Cardiac fibroblast (primary cell): ENCODE measurements at regions not wholly inside any gene's neighbourhood (a gene's known extent, or its start where the extent isn't known, plus 50 kb on each side); places are given as distances from the start of the nearest gene placed in this dataset.
A peak's percentile ranks its signal among the peaks of the same experiment; 100 is the strongest.

Experiments
- DNase-seq, 2 donors: peaks; one replicate each; pipeline versions ENCODE4 v3.0.0 to v3.0.0-alpha.2; 2010; ENCODE audit warnings: low read depth in 2 of 2
- H3K4me3 ChIP-seq, 2 donors: replicated peaks in 1 of 2; 1 replicate in 1 of 2; 2 replicates in 1 of 2; pipeline ENCODE4 v1.5.1; 2011; ENCODE audit warnings: low read depth in 2 of 2, low read length in 2 of 2, mild to moderate bottlenecking in 2 of 2, moderate library complexity in 1 of 2
- TF ChIP-seq, protein P1 (sequence below): IDR thresholded peaks from one replicate; pipeline ENCODE4 v1.5.1; 2011; ENCODE audit warnings: low read depth, mild to moderate bottlenecking, low read length, inconsistent platforms

DNA sequence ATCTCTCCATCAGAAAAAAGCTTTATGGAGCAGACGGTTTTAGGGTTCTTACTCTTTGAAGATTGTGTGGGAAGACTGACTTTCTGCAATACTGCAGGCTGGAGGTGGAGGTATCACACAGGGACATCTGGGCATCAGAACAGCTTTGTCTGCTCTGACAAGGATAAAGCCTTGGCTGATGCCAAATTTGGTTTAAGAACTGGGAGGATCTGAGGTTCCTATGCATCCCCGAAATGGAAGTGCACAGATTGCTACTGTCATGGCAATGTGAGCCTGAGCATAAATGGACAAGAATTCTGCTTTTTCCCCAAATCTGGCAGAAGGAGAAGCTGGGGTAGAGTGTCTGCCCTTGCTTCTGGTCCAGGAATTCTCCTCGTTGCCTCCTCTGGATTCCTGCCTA is 424.3 kb downstream of the SLC4A3 start:
- TF ChIP-seq, protein P1, sequence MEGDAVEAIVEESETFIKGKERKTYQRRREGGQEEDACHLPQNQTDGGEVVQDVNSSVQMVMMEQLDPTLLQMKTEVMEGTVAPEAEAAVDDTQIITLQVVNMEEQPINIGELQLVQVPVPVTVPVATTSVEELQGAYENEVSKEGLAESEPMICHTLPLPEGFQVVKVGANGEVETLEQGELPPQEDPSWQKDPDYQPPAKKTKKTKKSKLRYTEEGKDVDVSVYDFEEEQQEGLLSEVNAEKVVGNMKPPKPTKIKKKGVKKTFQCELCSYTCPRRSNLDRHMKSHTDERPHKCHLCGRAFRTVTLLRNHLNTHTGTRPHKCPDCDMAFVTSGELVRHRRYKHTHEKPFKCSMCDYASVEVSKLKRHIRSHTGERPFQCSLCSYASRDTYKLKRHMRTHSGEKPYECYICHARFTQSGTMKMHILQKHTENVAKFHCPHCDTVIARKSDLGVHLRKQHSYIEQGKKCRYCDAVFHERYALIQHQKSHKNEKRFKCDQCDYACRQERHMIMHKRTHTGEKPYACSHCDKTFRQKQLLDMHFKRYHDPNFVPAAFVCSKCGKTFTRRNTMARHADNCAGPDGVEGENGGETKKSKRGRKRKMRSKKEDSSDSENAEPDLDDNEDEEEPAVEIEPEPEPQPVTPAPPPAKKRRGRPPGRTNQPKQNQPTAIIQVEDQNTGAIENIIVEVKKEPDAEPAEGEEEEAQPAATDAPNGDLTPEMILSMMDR = no peak
- no peak for DNase-seq
- no peak overlapping the region for H3K4me3 ChIP-seq

DNA sequence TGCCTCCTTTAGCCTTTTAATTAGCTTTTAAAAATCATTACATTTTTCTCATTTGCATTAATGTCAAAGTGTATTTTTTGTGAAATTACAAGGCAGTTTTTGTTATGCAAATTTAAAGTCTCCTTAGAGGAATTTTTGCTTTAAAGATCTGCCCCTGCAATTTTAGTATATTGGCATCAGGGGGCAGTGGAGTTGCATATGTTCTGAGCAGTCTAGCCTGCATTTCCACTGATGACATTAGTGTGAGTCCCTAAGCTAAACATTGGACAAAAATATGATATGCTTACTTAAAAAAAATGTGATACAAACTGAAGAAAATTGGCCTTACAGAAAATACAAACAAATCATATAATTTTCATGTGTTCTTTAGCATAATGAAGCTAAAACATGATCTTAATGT is 426.5 kb downstream of the SLC4A3 start:
- peak in 1 of 2 donors; percentile 40 for DNase-seq
- H3K4me3 ChIP-seq = no peak overlapping the region

DNA sequence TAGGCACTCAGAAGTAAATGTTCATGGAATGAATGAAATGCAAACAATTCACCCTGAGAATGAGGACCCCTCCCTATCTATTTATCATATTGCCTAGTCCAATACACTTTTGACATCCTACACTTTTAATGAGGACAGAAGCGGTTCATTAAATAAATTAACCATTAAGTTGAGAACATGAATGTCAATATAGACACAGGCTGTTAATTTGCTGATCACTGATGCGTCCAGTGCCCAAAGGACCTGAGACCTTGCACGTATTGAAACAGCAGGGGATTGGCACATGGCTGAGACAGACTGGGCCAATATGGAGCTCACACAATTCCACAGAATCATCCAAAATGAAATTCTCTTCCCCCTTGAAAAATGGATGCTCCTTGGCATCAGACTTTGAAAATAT is 430.0 kb downstream of the SLC4A3 start:
- no peak for DNase-seq
- no peak overlapping the region for H3K4me3 ChIP-seq
- TF ChIP-seq, protein P1 = no peak

More for the DNA sequence above, 426.5 kb downstream of the SLC4A3 start:
- TF ChIP-seq, protein P1 = peak; percentile 43

DNA sequence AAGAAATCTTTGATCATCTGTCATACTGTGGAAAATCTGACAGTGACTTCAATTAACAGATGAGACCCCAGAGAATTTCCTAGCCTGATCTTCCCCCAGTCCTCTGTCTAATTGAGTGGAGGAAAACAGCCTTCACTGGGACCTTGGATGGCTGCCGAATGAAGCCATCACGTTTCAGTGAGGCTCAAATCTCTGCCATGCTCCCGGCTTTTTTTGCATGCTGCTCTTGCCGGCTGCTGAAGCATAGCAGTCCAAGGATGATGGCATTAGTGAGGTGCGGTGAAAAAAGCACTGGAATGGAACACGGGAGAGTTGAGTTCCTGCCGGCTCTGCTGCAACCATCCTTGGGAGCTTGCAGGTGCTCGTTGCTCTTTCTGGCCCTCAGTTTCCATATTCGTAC is 430.5 kb downstream of the SLC4A3 start:
- DNase-seq = no peak
- H3K4me3 ChIP-seq = no peak overlapping the region
- TF ChIP-seq, protein P1 = no peak

DNA sequence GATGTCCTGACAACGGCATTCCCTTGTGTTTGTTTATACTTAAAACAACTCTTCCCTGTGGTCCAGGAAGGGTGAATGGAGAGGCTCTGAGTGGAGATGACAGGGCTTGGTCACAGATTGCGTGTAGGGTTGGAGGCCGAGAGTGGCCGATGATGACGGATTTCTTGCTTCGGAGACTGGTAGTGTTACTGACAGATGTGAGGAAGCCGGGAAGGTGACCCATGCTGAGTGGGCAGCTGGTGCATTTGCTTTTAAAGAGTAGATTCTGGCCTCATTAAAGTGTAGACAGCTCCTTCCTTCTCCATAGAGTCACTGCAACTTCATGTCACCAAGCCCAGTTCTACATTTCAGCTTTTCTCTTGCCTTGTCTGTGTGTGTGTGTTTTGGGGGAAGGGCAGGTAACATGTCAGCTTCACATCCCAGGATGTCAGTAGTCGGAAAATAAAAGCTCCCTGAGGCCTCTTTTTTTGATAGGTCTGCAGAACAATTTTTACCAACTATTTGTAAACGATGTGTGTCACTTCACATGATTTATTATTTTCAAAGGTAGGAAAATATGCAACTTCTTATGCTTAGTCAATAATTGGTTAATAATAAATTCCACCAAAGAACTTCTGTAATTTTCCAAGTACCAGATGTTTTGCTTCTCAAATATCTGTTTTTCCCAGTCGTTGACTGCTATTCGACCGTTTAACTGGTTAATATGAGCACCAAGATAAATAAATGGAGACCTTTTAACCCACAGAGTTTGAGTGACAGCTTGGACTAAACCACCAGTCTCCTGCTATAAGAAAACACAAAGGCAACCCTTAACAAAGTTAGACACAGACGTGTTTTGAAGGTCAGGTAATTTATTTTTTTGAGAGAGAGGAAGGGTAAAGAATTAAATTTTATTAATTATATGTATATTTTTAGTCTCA is 436.9 kb downstream of the SLC4A3 start:
- TF ChIP-seq, protein P1 = no peak
- no peak overlapping the region for H3K4me3 ChIP-seq
- no peak for DNase-seq

DNA sequence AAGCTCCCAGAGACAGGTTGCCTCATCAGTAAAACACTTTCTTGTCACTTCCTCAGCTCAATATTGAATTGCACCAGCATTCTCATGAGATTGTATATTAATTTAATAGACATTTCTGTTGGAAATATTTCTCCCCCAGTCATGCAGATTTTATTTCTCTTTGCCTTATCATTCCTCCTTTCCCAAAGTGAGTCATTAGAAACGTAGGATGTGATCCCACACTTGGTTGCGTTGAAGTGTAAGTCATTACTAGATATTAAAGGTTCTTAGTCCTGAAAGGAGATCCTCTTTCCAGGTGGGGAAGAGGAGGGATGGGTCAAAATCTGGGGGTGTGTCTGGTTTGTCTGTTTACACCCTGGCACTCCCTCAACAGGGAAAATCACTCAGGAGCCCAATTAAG is 438.2 kb downstream of the SLC4A3 start:
- TF ChIP-seq, protein P1 = no peak

More for the DNA sequence above, 438.2 kb downstream of the SLC4A3 start:
- no peak for DNase-seq
- H3K4me3 ChIP-seq = no peak overlapping the region
